Activated T-cell treated with anti-CD3 and anti-CD28 coated beads, Interleukin-2, amount 50 U/mL, for 48 hours (primary cell): ENCODE measurements at regions not wholly inside any gene's neighbourhood (a gene's known extent, or its start where the extent isn't known, plus 50 kb on each side); places are given as distances from the start of the nearest gene placed in this dataset.
"Not testable (repeated sequence)": the region's sequence is repeated elsewhere in the genome, so short reads cannot be mapped to it uniquely, and the experiment has no call there.

Experiments
- DNase-seq, 2 experiments: peaks; one replicate each; pipeline ENCODE4 v3.0.0-alpha.2; 2020

DNA sequence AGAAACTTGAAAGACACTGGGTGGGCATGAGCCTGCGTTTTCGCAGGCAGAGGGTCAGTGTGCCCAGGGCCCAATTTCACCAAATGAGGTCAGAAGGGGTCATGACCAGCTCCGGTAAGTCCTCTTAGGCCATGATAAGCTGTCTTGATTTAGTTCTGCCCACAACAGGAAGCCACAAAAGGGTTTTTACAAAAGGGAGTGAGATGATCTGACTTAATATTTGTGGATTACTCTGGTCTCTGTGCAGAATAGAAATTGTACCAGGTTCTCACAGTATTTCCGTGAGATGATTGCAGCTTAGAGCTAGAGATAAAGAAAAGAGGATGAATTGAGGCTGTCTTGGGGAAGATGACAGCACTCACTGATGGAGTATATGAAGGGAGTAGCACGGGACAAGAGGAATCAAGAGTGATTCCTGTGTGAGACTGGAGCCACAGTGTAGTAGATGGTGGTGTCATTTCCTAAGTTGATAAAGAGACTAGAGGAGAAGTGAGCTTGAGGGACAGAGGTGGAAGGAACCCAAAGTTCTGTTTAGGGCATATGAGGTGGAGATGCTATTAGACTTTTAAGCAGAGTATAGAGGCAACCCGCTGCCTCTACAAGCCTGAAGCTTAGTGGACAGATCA, 288.3 kb upstream of the AMIGO2 start:
- DNase-seq, result no peak

DNA sequence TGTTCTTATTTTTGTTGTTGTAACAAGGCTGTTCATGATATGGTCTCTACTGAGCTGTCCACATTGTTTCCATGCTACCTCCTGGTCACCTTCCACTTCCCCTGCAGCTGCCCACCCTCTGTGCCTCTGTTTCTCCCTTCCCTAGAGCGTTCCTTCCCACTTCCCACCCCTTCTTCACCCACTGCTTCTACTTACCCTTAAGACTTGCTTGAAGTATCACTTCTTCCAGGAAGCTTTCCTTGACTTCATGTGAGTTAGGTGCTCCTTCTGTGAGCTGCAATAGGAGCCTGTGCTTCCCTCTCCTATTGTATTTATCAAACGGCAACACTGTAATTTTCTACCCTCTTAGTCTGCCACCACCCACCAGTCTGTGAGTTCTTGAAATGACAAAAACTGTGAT, 286.8 kb upstream of the AMIGO2 start:
- DNase-seq, result no peak

DNA sequence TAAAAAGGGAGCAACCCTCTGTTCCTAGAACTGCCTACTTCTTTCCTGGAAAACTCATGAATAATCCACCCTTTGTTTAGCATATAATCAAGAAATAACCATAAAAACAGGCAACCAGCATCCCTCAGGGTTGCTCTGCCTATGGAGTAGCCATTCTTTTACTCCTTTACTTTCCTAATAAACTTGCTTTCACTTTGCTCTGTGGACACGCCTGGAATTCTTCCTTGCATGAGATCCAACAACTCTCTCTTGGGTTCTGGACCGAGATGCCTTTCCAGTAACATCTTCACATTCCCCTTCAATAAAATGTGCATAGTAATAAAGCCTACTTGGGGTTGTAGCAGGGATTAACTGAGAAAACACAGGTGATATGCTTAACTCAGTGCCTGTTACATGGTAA, 286.4 kb upstream of the AMIGO2 start:
- no peak for DNase-seq

DNA sequence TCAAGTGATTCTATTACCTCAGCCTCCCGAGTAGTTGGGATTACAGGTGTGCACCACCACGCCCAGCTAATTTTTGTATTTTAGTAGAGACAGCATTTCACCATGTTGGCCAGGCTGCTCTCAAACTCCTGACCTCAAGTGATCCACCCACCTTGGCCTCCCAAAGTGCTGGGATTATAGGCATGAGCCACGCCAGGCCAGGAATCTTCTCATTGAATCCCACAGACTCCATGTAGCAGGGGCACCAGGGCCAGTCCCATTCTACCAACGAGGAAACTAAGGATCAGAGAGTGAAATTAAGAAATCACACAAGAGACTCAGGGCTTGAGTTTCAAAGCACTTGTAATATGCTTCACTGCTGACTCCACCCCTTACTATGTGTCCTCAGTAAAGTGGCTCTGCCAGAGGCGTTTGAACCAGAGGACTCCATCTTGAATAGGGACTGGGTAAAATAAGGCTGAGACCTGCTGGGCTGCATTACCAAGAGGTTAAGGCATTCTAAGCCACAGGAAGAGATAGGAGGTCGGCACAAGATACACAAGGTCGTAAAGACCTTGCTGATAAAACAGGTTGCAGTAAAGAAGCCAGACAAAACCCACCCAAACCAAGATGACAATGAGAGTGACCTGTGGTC, 285.8 kb upstream of the AMIGO2 start:
- peak; percentile 59 to 61 for DNase-seq

DNA sequence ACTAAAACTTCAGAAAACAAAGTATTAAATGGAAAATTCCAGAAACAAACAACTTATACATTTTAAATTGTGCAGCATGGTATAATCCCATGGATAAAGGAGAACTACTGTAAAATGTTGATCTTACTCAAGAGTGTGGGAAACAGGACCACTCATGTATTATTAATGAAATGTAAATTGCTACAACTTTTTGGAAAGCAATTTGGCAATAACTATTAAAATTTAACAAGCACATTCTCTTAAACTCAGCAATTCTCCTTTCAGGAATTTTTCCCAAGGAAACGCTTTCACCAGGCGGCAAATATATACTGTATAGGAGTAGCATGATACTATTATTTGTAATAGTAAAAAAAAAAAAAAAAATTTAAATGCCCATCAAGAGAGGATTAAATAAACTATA, 284.5 kb upstream of the AMIGO2 start:
- DNase-seq, result no peak

DNA sequence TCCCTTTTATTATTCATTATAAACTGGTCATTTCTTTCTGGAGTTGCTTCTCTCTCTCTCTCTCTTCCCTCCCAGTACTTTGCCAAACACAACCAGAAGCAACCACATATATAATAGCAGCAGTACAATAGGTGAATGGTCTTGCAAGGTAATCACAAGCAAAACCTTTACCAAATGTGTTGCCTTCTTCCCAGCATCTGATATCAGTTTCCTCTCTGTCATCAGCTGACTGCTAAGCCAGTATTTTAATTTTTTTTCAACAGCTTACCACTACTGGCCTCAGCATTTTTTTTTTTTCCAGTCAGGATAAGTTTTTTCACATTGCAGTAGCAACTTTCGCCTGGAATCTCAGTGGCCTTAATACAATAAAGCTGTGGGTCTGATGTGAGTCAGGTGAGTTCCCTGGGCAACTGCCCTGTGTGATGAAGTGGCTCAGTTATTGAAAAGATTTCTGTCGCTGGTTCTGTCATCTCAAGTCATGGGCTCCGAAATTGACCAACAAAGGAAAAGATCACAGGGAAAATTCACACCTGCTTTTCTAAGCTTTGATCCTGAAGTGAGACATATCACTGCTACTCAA, 282.5 kb upstream of the AMIGO2 start:
- no peak for DNase-seq

DNA sequence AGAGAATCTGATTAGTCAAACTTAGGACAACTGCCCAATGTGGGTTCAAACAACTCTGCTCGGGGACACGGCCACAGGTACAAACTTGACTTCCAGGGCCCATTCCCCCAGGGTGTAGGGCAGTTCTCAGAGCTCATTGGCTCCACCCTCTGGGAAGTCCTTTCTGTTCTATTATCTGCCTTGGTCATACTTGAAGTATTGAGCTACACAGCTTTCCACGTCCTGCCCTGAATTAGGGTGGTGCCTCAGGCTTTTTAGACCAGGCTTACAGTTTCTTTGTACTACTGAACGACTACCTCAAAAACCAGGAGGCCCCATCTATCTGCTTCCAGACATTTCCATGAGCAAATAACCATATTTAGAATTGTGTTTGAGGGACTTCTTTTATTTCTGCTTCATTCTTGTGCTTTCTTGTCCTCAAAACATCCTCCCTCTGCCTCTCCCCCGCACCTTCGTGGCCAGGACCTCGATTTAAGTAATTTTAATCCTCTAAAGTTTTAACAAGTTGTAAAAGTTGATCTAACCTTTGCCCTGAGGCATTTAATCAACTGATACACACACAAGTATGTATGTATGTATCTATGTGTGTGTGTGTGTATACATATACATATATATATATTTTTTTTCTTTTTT, 281.7 kb upstream of the AMIGO2 start:
- DNase-seq, result peak; percentile 73 to 74

DNA sequence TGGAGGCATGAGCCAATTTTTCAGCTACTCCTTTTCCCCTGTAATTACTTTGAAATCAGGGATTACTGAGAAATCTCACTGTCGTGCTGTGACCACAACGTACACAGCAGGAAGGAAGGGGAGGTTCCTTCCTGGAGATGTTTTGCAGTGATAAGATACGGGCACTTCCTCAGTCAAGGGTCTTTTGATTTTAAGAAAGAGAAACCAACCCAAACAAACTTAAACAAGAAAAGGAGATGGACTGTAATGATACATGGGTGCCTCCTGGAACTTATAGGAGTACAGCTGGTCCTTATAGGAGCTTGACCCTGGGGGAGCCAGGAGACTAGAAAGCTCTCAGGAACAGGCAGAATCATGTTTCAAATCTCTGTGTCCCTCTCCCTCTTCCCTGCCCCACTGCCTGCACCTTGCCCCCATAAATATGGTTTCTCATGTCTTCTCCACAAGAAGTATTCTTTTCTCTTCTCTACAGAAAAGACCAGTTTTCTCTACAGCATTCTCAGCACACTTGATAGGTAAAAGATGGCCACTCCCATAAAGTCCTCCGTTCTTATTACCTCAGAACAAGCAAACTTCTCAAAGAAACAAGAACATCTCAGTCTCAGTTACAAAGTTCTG, 281.1 kb upstream of the AMIGO2 start:
- peak in 1 of 2 experiments; percentile 41 for DNase-seq

DNA sequence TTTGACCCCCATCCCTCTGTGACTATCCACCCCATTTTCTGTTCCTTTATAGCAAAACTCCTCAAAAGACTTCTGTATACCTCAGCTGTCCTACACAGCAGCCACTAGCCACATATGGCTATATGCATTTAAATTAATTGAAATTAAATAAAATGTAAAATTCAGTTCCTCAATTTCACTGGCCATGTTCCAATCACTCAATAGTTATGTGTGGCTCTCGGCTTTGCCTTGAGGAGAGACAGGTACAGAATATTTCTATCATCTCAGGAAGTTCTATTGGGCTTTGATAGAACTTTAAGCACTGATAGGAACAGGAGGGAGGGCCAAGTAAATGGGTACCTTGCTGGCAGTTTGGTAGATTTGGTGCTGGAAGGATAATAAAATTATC, 280.3 kb upstream of the AMIGO2 start:
- DNase-seq, result no peak

DNA sequence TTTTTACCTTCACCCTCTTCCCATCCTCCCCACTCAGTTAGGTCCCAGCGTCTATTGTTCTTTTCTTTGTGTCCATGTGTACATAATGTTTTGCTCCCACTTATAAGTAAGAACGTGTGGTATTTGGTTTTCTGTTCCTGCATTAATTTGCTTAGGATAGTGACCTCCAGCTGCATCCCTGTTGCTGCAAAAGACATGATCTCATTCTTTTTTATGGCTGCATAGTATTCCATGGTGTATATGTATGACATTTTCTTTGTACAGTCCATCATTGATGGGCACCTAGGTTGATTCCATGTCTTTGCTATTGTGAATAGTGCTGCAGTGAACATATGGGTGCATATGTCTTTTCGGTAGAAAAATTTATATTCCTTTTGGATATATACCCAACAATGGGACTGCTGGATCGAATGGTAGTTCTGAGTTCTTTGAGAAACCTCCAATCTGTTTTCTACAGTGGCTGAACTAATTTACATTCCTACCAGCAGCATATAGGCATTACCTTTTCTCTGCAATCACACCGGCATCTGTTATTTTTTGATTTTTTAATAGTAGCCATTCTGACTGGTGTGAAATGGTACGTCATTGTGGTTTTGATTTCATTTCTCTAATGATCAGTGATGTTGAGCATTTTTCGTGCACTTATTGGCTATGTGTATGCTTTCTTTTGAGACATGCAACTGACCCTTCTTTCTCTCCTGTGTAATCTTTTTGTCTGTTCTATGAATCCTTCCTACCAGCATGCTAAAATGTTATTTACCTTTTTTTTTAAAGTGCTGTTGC, 279.7 kb upstream of the AMIGO2 start:
- DNase-seq, result no peak

DNA sequence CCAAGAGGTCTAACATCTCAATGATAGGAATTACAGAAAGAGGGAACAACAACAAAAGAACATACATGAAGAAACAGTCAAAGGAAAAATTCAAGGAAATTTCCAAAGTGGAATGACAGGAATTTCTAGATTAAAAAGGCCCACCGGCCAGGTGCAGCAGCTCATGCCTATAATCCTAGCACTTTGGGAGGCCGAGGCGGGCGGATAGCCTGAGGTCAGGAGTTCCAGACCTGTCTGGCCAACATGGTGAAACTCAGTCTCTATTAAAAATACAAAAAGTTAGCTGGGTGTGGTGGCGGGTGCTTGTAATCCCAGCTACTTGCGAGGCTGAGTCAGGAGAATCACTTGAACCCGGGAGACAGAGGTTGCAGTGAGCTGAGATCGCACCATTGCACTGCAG, 277.2 kb upstream of the AMIGO2 start:
- not testable (repeated sequence) for DNase-seq

DNA sequence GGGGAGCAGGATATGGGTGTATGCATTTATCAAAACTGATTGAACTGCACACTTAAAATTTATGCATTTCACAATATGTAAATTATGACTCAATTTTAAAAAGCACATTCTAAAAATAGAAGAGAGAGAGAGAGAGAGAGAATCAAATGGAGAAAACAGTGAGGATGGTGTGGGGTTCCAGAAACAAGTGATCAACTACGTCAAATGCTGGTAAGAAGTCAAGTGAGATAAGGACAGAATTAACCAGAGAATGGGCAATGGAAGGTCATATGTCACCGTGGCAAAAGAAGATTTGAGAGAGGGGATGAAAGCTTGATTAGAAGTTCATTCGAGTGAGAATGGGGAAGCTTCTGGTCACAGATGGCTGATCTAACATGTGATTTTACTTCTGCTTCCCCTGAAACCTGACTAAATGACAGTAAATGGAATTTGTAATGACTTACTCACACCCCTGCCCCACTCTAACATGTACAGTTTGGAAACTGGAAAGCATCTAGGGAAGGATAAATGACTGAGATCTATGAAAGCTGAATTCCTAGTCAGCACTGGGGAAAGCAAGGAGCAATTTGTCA, 276.5 kb upstream of the AMIGO2 start:
- peak in 1 of 2 experiments; percentile 45 for DNase-seq

DNA sequence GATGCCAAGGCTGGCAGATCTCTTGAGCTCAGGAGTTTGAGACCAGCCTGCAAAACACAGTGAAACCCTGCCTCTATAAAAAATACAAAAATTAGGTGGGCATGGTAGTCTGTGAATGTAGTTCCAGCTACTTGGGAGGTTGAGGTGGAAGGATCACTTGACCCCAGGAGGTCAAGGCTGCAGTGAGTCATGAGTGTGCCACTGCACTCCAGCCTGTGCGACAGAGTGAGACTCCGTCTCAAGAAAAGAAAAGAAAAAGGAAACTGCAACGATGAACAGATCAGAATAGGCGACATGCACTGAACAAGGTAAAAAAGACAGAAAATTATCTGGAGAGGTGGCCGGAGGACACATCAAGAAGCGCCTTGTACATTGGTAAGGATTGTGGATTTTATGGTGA, 273.7 kb upstream of the AMIGO2 start:
- no peak for DNase-seq

DNA sequence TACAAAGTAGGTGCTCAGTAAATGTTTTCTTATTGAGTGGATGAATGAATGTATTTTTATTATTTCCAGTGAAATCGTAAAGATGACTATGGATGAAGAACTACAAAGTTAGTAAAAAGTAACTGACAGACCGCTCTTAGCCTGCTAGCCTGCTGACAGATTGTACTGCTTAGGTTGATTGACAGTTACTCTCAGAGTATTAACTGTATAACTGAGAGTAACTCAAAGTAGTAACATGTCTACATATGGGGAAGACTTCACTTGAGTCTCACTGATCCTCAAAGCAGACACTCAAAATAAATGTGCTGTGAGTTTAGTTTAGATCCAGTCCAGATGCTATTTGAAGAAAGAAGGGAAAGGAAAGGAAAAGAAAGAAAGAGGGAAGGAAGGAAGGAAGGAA, 272.3 kb upstream of the AMIGO2 start:
- no peak for DNase-seq

DNA sequence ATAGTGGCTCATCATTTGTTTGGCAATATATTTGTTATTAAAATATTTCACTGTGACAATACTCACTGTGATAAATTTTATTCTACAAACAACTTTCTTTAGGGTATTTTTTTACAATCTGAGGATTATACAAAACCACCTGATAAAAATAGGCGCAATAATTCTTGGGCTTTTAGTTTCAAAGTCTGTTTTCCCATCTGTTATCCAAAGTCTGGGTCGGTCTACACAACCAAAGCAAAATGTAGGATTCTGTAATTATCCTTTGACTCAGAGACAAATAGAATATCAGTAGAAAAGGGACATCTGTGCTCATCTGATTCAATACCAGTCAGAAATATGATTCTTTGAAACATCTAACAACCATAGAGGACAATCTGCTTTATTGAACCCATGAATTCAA, 271.8 kb upstream of the AMIGO2 start:
- no peak for DNase-seq

DNA sequence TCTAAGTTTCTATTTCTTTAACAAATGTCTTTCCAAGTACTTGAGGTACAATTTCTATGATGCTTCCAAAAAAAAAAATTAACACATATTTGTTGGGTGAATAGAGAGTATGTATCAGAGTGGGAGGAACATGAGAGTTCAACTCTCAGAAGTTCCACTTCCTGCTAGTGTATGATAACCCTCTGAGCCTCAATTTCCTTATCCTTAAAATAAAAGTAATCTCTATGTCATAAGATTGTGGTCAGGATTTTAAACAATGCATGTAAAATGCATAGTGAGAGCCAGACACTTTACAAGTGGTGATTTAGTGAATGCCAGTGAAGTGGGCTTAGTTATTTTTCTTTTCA, 270.3 kb upstream of the AMIGO2 start:
- no peak for DNase-seq

DNA sequence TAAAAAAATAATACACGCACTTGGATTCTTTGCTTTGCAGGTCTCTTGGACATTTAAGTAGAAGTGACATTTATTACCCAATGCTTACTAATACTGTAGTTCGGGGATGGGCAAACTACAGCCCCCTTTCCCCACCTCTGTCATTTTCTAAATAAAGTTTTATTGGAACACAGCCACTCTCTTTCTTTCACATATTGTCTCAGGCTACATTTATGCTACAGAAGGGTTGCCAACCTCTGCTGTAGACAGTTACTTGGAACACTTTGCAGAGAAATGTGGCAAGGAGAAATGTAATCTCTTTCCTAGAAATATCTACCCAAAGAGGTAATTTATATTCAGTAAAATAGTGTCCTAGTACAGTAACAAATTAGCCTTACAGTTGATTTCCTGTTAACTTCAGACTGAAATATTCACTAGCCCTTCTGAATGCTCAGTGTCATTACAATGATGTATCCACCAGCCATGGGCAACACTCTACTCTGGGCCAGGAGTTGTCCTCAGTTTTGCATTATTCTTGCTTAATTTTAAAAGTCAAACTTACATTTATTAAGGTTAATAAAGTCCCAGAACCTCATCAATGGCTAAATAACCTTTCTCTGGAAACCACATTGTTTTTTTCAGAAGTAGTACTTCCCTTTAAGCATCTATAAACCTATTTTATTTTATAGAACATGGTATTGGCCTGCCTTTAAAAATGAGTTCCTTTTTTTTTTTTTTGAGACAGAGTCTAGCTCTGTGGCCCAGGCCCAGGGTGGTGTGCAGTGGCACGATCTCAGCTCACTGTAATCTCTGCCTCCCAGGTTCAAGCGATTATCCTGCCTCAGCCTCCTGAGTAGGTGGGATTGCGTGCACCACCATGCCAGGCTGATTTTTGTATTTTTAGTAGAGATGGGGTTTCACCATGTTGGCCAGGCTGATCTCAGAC, 269.6 kb upstream of the AMIGO2 start:
- peak; percentile 47 to 63 for DNase-seq

DNA sequence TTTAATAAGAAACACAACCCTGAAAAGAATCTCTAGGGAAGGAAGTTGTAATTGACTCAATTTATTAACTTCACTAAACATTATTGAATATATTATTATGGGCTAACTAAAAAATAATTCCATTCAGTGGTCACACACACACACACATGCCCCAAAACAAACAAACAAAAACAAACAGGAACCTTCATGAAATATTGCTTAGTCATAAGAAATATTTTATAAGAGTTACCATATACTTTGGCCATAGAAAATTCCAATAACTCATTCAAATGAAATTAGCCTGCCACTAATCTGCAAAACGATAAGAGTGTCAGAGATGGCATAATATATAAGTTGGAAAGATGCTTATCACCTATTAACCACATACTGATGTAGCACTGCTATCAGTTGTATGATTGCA, 268.4 kb upstream of the AMIGO2 start:
- no peak for DNase-seq

DNA sequence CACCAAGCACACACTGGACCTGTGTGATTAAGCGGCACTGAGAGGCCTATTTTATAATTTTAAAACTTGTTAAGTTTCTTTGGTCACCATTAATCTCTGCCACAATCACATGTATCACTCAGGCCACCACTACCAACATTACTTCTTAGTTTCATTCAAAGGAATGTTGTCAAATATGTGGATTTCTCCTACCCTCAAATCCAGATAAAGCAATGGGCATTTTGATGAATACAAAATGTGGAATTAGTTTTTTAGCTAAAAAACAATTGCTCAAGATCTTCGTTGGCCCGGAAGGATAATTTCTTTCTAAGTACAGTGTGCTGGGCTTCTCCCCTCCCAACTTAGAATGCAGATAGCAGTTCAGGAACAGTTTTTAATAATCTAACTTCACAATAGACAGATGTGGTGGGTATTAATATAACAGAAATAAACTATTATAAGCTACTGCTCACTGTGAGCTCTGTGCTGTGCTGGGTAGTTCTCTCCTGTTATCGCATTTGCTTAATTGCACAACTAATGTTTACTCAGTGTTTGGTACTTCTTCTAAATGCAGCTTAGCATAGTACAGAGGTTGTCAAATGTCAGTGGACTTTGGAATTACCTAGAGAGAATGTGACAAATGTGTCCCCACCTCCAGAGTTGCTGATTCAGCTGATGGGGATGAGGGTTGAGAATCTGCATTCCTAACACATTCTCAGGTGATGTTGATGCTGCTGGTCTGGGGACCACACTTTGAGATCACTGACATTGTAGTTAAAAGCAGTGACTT, 266.7 kb upstream of the AMIGO2 start:
- no peak for DNase-seq

DNA sequence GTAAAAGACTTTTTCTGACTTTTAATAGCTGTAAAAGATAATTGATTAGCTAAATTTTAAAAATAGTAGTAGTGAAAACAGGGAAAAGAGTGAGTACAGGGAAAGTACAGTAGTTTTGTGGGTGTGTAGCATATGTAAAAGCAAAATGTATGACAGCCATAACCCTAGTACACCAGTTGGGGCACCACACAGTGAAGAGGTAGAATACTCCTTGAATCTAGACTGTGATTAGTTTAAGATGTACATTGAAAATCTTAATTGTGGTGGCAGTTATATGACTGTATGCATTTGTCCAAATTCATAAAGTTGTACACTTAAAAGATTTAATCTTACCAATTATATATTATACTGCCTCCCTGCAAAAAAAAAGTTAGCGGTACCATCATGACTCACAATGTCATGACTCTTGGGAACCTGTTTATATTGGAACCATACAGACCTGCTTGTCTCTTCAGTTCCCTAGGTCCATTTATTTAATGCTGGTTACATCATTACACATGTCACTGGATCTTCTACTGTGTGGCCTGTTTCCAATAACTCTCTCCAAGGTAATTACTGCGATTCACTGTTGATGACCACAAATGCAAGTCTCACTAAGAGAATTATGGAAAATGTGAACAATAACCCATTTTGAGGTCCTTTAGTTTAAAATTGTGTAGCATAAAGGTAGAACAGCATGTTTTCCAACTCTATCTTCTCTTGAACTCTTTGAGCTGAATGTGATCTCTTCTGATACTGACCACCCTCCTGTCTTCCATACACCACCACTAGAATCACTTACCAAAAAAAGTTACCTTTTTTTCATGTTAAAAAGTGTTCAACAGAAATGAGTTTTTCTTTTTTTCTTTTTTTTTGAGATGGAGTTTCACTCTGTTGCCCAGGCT, 264.2 kb upstream of the AMIGO2 start:
- DNase-seq, result no peak
